B cell (primary cell): ENCODE measurements at regions not wholly inside any gene's neighbourhood (a gene's known extent, or its start where the extent isn't known, plus 50 kb on each side); places are given as distances from the start of the nearest gene placed in this dataset.

Experiments used
- ATAC-seq: fragments of 200-7000 bp; cut with Tn5 transposase; one replicate; pipeline ENCODE4 v1.10.0; 2021; ENCODE audit warnings: low read depth, mild to moderate bottlenecking, moderate number of reproducible peaks, moderate library complexity
- CTCF ChIA-PET: fragments of 350-600 bp; sonication (Branson Sonifier 250); formaldehyde crosslinking; loops from one replicate; lab custom pipeline; 2021; ENCODE audit warnings: antibody characterized with exemption, inconsistent platforms; lab: Charles Lee
- POLR2A ChIA-PET: fragments of 350-600 bp; sonication (Branson Sonifier 250); formaldehyde crosslinking; loops from one replicate; lab custom pipeline; 2021; ENCODE audit warnings: antibody characterized with exemption; lab: Charles Lee
- DNase-seq: peaks from one replicate; pipeline ENCODE4 v3.0.0; 2013
- H2AFZ ChIP-seq: 2 replicates; pipeline ENCODE4 v1.6.1; 2012; ENCODE audit warnings: mild to moderate bottlenecking, low read depth, low read length; ENCODE audit not compliant: insufficient read depth, poor library complexity, severe bottlenecking
- H3K27ac ChIP-seq, 2 donors: 1 replicate in 1 of 2; 2 replicates in 1 of 2; pipeline ENCODE4 v1.5.1; 2012 to 2013; ENCODE audit warnings: low read length in 2 of 2, mild to moderate bottlenecking in 2 of 2, moderate library complexity in 1 of 2
- H3K27me3 ChIP-seq, 4 experiments: fragments of 200-600 bp in 1 of 4; sonication (generic) in 1 of 4; replicated peaks in 1 of 4; 1 replicate in 2 of 4; 2 replicates in 2 of 4; pipeline versions ENCODE4 v1.6.1 to v1.7.0; 2013 to 2016; ENCODE audit warnings: low read length in 3 of 4, mild to moderate bottlenecking in 2 of 4, mixed read lengths in 1 of 4, moderate library complexity in 1 of 4; ENCODE audit not compliant: insufficient read depth in 4 of 4, control insufficient read depth in 3 of 4; ENCODE audit errors: control extremely low read depth in 1 of 4
- H3K36me3 ChIP-seq, 2 experiments: replicated peaks in 1 of 2; 1 replicate in 1 of 2; 2 replicates in 1 of 2; pipeline versions ENCODE4 v1.6.1 to v1.7.1; 2013; ENCODE audit warnings: low read length in 1 of 2; ENCODE audit not compliant: insufficient read depth in 2 of 2, control insufficient read depth in 1 of 2; ENCODE audit errors: control extremely low read depth in 1 of 2, extremely low read depth in 1 of 2
- H3K4me1 ChIP-seq, 2 donors: fragments of 200-600 bp in 1 of 2; sonication (generic) in 1 of 2; 1 replicate in 1 of 2; 2 replicates in 1 of 2; pipeline versions ENCODE4 v1.5.1 to v1.6.1; 2013 to 2017; ENCODE audit warnings: low read length in 2 of 2; ENCODE audit not compliant: control insufficient read depth in 2 of 2, insufficient read depth in 2 of 2
- H3K4me2 ChIP-seq: replicated peaks from 2 replicates; pipeline ENCODE3; 2012; ENCODE audit warnings: mild to moderate bottlenecking, low read depth, low read length; ENCODE audit not compliant: poor library complexity, severe bottlenecking
- H3K4me3 ChIP-seq, 5 experiments: fragments of 200-600 bp in 1 of 5; sonication (generic) in 1 of 5; 1 replicate in 3 of 5; 2 replicates in 2 of 5; pipeline versions ENCODE4 v1.5.1 to v1.7.0; 2011 to 2016; ENCODE audit warnings: low read length in 4 of 5, mild to moderate bottlenecking in 4 of 5, low read depth in 2 of 5, control low read depth in 1 of 5, moderate library complexity in 1 of 5; ENCODE audit not compliant: insufficient read depth in 1 of 5; ENCODE audit errors: control extremely low read depth in 1 of 5, extremely low read depth in 1 of 5
- H3K79me2 ChIP-seq: fragments of 200-600 bp; sonication (generic); one replicate; pipeline ENCODE4 v1.6.0; 2016; ENCODE audit warnings: low read length; ENCODE audit not compliant: control insufficient read depth, insufficient read depth
- H3K9ac ChIP-seq: fragments of 200-600 bp; sonication (generic); 2 replicates; pipeline ENCODE4 v1.6.1; 2017; ENCODE audit warnings: mild to moderate bottlenecking, low read length, moderate library complexity
- H3K9me3 ChIP-seq, 3 donors: one replicate each; pipeline versions ENCODE4 v1.6.1 to v1.7.1; 2013; ENCODE audit warnings: low read length in 2 of 3; ENCODE audit not compliant: control insufficient read depth in 2 of 3, insufficient read depth in 1 of 3; ENCODE audit errors: control extremely low read depth in 1 of 3
- H4K20me1 ChIP-seq: 2 replicates; pipeline ENCODE4 v1.6.0; 2012; ENCODE audit warnings: mild to moderate bottlenecking, low read length; ENCODE audit not compliant: insufficient read depth, control insufficient read depth, poor library complexity, severe bottlenecking
- H3K27ac Mint-ChIP-seq: one replicate; pipeline ENCODE4 v1.8.0; 2021; ENCODE audit warnings: mixed read lengths
- H3K27me3 Mint-ChIP-seq: one replicate; pipeline ENCODE4 v1.8.0; 2021; ENCODE audit warnings: mixed read lengths
- H3K4me1 Mint-ChIP-seq: one replicate; pipeline ENCODE4 v1.8.0; 2021; ENCODE audit warnings: mixed read lengths
- H3K4me3 Mint-ChIP-seq: one replicate; pipeline ENCODE4 v1.8.0; 2021; ENCODE audit warnings: mixed read lengths
- H3K9me3 Mint-ChIP-seq: one replicate; pipeline ENCODE4 v1.8.0; 2022; ENCODE audit warnings: mixed read lengths; ENCODE audit not compliant: insufficient read depth
- CTCF ChIP-seq: fragments of 200-600 bp; IDR thresholded peaks from one replicate; pipeline ENCODE4 v1.8.0; 2022; ENCODE audit warnings: antibody characterized with exemption, mild to moderate bottlenecking
- EZH2 ChIP-seq: IDR thresholded peaks from 2 replicates; pipeline ENCODE4 v1.6.1; 2012; ENCODE audit warnings: borderline replicate concordance, low read depth, mild to moderate bottlenecking, moderate library complexity, low read length; ENCODE audit not compliant: insufficient read depth, poor library complexity, severe bottlenecking
- WGBS: methylation state at CpG from one replicate; pipeline ENCODE4 v1.1.5; 2013; ENCODE audit warnings: missing lambda C conversion rate; ENCODE audit not compliant: insufficient coverage; 5-methylcytosine and 5-hydroxymethylcytosine counted together
- intact Hi-C: fragments of 100-400 bp; cut with micrococcal nuclease; formaldehyde crosslinking; loops from one replicate; pipeline ENCODE4 v1.10.0; 2022

GRCh38 chr3:78204977-78205376, 1165.1 kb downstream of the ROBO2 start:
- no peaks in the 10 kb centered on the region for H3K9me3 ChIP-seq
- Mint-ChIP-seq H3K27ac (no peak overlapping the region), H3K27me3 (no peaks in the 10 kb centered on the region), H3K9me3 (no peaks in the 10 kb centered on the region), H3K4me1 (no peaks in the 10 kb centered on the region), H3K4me3 (no peak overlapping the region)
- ChIA-PET CTCF (no interaction called here), POLR2A (no interaction called here)
- no peaks in the 10 kb centered on the region for H4K20me1 ChIP-seq
- intact Hi-C loops: no loop called here
- no peaks in the 10 kb centered on the region for H3K27me3 ChIP-seq
- H3K79me2 ChIP-seq: no peaks in the 10 kb centered on the region
- TF ChIP-seq EZH2: no peak
- ATAC-seq (no peak), DNase-seq (no peak)
- no peak overlapping the region for H3K9ac ChIP-seq
- no peak overlapping the region for H2AFZ ChIP-seq
- no peaks in the 10 kb centered on the region for H3K36me3 ChIP-seq
- no peak overlapping the region for H3K4me2 ChIP-seq
- no peak overlapping the region for H3K27ac ChIP-seq
- no peak overlapping the region for H3K4me3 ChIP-seq
- no peaks in the 10 kb centered on the region for H3K4me1 ChIP-seq
- 86% methylated on average over 3 of the region's 5 CpGs for WGBS

DNA sequence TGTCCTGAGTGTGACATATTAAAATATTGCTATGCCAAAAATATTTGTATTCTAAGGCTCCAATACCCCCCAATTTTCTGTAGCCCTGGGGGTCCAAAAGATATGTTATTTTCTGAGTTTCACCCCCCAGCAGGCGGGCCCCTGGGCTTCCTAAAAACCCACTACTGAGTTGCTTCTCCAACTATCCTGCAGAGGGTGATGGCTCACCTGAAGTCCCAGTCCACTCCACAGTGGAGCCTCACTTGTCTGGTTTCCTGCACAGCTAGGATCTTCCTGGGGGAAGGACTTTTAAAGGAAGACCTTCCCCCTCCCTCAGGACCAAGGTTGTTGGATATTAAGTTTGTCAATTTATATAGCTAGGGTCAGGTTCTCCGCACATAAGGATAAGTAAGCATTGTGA, 1181.4 kb downstream of the ROBO2 start:
- no peak for TF ChIP-seq CTCF
- no peak for TF ChIP-seq EZH2
- Histone ChIP-seq H2AFZ (no peak overlapping the region), H4K20me1 (no peaks in the 10 kb centered on the region), H3K36me3 (no peaks in the 10 kb centered on the region), H3K9me3 (peaks cover 0 to 7% (median 0%) of the 10 kb centered on the region in 3 donors), H3K4me2 (no peak overlapping the region), H3K27ac (no peak overlapping the region), H3K27me3 (no peaks in the 10 kb centered on the region), H3K4me1 (no peaks in the 10 kb centered on the region), H3K4me3 (no peak overlapping the region), H3K9ac (no peak overlapping the region), H3K79me2 (no peaks in the 10 kb centered on the region)
- DNase-seq (no peak), ATAC-seq (no peak)
- H3K27ac Mint-ChIP-seq: no peak overlapping the region
- H3K9me3 Mint-ChIP-seq: peaks cover 2% of the 10 kb centered on the region
- ChIA-PET CTCF (no interaction called here), POLR2A (no interaction called here)
- H3K4me1 Mint-ChIP-seq: no peaks in the 10 kb centered on the region
- intact Hi-C loops: no loop called here
- 69% methylated on average over 2 of the region's 2 CpGs for WGBS
- no peak overlapping the region for H3K4me3 Mint-ChIP-seq
- H3K27me3 Mint-ChIP-seq: no peaks in the 10 kb centered on the region
